Transverse colon (tissue), 3 donors: ENCODE measurements at regions not wholly inside any gene's neighbourhood (a gene's known extent, or its start where the extent isn't known, plus 50 kb on each side); places are given as distances from the start of the nearest gene placed in this dataset.

Experiments
- CTCF ChIP-seq, 5 experiments: fragments of 200-600 bp in 3 of 5; fragments of 450-650 bp in 2 of 5; sonication (generic) in 3 of 5; IDR thresholded peaks; 1 replicate in 2 of 5; 2 replicates in 3 of 5; pipeline ENCODE4 v1.5.1; 2016 to 2017; ENCODE audit warnings: antibody characterized with exemption in 5 of 5, inconsistent platforms in 3 of 5, mild to moderate bottlenecking in 2 of 5, moderate library complexity in 1 of 5
- EP300 ChIP-seq: sonication (generic); formaldehyde crosslinking; IDR thresholded peaks from one replicate; pipeline ENCODE4 v1.6.1; 2017; ENCODE audit warnings: antibody characterized with exemption, low read depth
- POLR2A ChIP-seq: fragments of 450-650 bp; IDR thresholded peaks from one replicate; pipeline ENCODE4 v1.6.1; 2016; ENCODE audit warnings: antibody characterized with exemption, mild to moderate bottlenecking, moderate library complexity

- TF ChIP-seq CTCF (IDR thresholded peaks at IDR 0.05) (no peak), POLR2A (no peak), EP300 (no peak)
These were observed 230.1 kb downstream of the SEC16B start for GRCh38 chr1:177739780-177740179.
